ENCODE measurements at regions not wholly inside any gene's neighbourhood (a gene's known extent, or its start where the extent isn't known, plus 50 kb on each side); places are given as distances from the start of the nearest gene placed in this dataset.

DNA sequence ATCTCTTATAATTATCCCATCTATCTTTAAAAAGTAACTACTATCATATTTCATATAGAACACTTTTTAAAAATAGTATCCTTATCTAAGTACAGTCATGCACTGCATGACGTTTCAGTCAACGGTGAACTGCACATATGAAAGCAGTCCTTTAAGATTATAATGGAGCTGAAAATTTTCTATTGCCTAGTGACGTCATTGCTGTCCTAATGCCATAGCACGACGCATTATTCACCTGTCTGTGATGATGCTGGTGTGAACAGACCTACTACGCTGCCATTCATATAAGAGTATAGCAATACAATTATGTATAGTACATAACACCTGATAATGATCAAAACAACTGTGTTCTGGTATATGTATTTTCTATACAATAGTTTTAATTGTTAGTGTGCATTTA, 225.0 kb downstream of the SOX2 start:
- TF ChIP-seq POLR2A (IDR thresholded peaks at IDR 0.05; ENCODE audit: low read length): no peak
- TF ChIP-seq GATA1 (IDR thresholded peaks at IDR 0.05; ENCODE audit: low read depth, low read length): no peak
